ENCODE measurements at regions not wholly inside any gene's neighbourhood (a gene's known extent, or its start where the extent isn't known, plus 50 kb on each side); places are given as distances from the start of the nearest gene placed in this dataset.

DNA sequence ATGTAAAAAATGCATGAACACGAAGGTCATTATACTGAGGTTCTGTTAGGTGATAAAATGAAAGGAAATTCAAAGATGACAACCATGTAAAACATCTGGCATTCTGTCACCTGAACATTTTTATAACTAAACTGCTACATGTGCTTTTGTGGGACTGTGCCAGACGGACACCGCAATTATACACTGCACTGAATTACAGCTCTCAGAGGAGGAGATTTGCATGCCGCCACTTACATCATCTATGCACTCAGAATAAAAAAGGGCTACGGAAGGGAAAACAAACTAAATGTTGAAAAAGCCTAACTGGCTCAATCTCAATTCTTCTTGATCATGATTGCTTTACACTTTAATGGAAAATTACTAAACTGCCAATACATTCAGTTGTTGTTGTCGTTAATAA, 614.0 kb upstream of the EYS start:
- DNase-seq (ENCODE audit: low spot score), result no peak

DNA sequence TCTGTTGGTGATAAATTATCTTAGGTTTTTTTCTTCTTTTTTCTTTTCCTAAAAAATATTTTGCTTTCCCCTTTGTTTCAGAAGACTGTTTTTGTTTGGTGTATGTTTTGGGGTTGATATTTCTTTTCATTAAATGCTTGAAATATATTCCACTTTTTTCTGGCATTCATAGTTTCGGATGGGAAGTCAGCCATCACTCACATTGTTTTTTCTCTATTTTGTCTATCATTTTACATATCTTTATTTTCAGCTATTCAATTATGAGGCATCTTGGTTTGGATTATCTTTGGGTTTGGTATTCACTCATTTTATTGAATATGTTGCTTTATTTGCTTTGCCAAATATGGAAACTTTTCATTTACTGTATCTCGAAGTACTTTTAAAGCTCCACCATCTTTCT, 600.5 kb upstream of the EYS start:
- peak; percentile 2 for DNase-seq (ENCODE audit: low spot score)

- DNase-seq (ENCODE audit: low spot score), result no peak
These were observed 584.9 kb upstream of the EYS start for GRCh38 chr6:66291905-66292304.

DNA sequence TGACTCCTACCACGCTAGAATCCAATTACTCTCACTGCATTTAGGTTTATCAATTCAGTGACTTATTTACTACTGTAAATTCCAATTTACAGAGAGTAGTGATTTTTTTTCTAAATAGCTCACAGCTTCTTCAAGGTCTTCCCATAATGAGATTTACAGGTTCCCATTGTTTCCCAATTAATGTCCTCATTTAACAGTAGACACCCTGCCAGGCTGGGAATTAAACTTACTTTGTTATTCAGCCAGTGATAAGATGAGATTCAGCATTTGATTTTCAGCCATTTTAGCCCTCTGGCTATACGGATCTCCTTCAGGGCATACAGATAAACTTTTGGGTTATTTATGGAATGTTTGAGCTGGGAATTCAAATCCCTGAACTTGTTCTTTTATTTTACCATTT, 582.9 kb upstream of the EYS start:
- no peak for DNase-seq (ENCODE audit: low spot score)

- no peak for DNase-seq (ENCODE audit: low spot score)
These were observed 571.1 kb upstream of the EYS start for GRCh38 chr6:66278115-66278514.

GRCh38 chr6:66277400-66277799, 570.4 kb upstream of the EYS start:
- DNase-seq (ENCODE audit: low spot score), result no peak

DNA sequence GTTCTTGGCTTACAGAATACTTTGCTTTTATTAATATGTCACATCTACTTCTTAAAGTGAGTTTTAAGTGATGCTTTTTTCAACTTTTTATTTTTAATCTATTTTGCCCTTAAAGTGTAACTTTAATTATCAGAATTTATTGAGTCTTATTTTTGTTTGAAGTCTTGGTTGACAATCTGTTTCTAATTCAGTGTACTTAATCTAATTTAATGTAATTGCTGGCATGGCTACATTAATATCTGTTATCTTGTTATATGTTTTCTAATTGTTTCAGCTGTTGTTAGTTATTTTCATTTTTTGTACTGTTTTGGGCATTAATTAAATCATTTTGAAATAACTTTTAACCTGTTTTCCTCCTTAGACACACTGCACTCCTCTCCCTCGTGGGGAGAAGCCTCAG, 558.7 kb upstream of the EYS start:
- DNase-seq (ENCODE audit: low spot score), result no peak

- peak; percentile 81 for DNase-seq (ENCODE audit: low spot score)
These were observed 557.4 kb upstream of the EYS start for GRCh38 chr6:66264376-66264775.

GRCh38 chr6:66258731-66259487, 551.9 kb upstream of the EYS start:
- DNase-seq (ENCODE audit: low spot score), result peak; percentile 88

GRCh38 chr6:66245231-66245630, 538.2 kb upstream of the EYS start:
- DNase-seq (ENCODE audit: low spot score), result no peak

DNA sequence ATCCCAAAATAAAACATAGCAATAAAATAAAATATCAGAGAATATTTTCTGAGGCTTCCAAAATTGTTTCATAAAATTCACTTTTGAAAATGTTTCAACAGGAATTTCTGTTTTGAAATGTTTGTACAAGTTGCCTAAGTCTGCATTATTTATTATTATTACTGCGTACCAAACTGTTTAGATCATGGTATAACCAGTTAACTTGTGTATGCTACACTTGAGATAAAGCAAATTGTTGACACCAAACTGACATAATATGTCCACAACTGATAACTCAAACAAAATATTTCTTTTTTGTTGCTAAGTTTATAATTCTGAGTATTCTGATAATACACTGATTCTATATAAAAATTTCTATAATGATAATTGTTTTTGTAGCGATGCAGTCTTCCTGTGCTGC, 531.8 kb upstream of the EYS start:
- DNase-seq (ENCODE audit: low spot score), result no peak

DNA sequence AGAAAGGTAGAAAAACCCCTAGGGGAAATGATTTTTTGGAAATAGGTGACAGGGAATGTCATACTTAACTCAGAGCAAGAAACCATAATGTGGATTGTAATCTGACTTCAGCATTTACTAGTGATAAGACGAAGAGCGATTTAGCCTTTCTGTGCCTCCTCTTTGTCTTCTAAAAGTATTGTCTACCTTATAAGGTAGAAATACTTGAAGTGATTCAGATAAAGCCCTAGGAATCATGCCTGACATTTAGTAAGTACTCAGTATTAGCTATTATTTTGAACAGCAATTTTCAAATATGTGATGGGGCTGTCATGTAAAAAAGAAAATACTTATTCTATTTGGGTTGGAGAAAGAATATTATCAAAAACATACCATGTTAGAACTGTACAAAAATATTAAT, 525.9 kb upstream of the EYS start:
- DNase-seq (ENCODE audit: low spot score), result no peak

GRCh38 chr6:66230591-66230990, 523.6 kb upstream of the EYS start:
- DNase-seq (ENCODE audit: low spot score), result no peak

- DNase-seq (ENCODE audit: low spot score), result no peak
These were observed 519.1 kb upstream of the EYS start for GRCh38 chr6:66226109-66226508.

DNA sequence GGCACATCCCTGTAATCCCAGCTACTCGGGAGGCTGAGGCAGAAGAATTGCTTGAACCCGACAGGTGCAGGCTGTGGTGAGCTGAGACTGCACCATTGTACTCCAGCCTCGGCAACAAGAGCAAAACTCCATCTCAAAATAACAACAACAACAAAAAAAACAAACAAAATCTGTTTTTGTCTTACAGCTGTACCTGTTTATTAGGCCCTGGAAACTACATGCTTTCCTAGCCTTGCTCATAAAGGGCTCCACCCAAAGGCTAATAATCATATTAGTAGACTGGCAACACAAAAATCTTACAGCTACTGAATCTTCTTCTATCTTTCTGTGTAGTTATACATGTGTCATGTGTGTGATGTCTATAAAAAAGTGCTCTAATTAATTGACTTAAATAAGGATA, 503.9 kb upstream of the EYS start:
- no peak for DNase-seq (ENCODE audit: low spot score)

GRCh38 chr6:66200390-66200789, 493.4 kb upstream of the EYS start:
- DNase-seq (ENCODE audit: low spot score), result no peak

GRCh38 chr6:66199171-66199570, 492.1 kb upstream of the EYS start:
- no peak for DNase-seq (ENCODE audit: low spot score)

- DNase-seq (ENCODE audit: low spot score), result peak; percentile 14
These were observed 491.1 kb upstream of the EYS start for GRCh38 chr6:66198062-66198624.

DNA sequence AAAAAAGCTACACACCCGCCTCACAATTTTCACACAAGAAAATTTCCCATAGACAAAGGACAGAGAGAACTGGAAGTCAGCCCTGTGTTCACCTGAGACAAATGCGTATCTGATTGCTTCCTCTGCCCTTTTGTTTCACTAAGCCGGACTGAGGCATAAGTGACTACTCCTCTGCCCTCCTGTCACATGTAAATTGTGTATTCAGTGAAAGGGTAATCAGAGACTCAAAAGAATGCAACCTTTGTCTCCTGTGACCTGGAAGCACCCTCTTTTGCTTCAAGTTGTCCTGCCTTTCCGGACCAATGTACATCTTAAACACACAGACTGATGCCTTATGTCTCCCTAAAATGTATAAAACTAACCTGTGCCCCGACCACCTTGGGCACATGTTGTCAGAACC, 483.8 kb upstream of the EYS start:
- no peak for DNase-seq (ENCODE audit: low spot score)

DNA sequence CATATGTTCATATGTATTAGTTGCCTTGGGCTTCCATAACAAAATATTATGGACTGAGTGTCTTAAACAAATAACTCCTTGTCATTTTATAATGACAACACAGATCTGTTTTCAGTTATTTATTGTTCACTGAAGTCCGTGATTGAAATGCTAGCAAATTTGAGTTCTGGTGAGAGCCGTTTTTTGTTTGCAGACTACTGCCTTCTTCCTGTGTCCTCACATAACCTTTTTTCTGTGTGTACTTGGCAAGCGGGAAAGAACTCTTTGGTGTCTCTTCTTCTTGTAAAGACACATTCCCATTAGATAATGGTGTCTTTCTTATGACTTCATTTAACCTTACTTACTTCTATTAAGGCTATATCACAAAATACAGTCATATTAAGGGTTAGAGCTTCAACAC, 482.9 kb upstream of the EYS start:
- no peak for DNase-seq (ENCODE audit: low spot score)

DNA sequence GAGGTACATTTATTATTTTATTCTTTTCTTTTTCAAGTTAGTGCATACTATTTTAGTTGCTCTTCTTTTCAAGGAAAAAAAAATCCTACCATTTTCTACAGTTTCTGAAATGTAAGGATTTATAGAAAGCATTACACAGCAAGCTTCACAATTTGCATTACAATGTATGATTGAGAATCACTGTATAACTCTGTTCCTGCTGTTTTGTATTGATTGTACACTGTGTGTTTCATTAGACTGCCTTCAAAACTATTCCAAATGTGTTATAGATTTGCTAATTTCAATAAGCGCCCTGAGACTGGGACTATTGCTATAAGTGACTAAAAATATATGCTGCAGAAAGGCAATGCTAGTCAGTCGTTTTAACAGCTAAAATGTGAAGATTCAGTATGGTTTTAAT, 479.7 kb upstream of the EYS start:
- DNase-seq (ENCODE audit: low spot score), result no peak

DNA sequence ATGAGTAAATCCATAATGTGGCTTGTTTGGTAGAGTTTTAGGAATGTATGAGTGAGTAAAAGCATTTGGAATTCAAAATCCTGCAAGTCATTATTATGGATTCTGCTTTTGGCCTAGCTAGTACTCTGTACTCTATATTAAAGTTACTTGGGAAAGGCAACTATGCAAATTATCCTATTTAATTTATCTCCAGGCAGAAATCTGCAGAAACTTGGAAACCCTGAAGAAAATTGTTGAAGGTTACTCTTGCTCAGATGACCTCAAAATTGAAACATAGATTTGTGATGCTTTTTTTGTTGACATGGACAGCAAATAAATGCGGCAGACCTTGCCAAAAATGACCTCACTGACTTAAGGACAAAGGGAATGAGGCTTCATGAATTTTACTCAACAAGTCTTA, 477.1 kb upstream of the EYS start:
- peak; percentile 17 for DNase-seq (ENCODE audit: low spot score)

GRCh38 chr6:66179361-66179760, 472.3 kb upstream of the EYS start:
- no peak for DNase-seq (ENCODE audit: low spot score)

DNA sequence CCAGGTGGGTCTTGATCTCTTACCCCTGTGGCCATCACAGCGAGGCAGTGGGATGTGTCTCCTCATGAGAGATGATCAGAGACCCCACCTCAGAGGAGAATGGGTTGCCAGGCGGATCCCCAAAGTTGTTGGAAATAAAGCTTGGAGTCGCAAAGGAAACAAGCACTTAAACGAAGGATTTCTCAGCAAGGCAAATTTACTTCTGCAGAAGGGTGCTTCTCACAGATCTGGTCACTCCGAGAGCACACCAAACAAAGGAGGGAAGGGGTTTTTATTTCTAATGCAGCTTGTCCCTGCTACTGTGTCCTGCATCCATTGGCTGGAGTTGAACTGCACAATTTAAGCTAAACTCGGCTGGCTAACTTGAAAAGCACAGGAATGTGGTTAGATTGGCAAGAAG, 466.6 kb upstream of the EYS start:
- no peak for DNase-seq (ENCODE audit: low spot score)
